H1 (cell line): ENCODE measurements at regions not wholly inside any gene's neighbourhood (a gene's known extent, or its start where the extent isn't known, plus 50 kb on each side); places are given as distances from the start of the nearest gene placed in this dataset.

Experiments
- CTCF ChIA-PET: fragments of 300-600 bp; sonication (Branson Sonifier 250); formaldehyde crosslinking; loops from one replicate; lab custom pipeline; 2021; ENCODE audit not compliant: partially characterized antibody; lab: Charles Lee
- POLR2A ChIA-PET: fragments of 300-600 bp; sonication (Branson Sonifier 250); formaldehyde crosslinking; loops from one replicate; lab custom pipeline; 2021; ENCODE audit warnings: inconsistent platforms; ENCODE audit not compliant: partially characterized antibody; lab: Charles Lee
- DNase-seq, 2 experiments: peaks; one replicate each; pipeline versions ENCODE4 v3.0.0 to v3.0.0-alpha.2; 2010 to 2022; ENCODE audit warnings: low spot score in 2 of 2, low read depth in 1 of 2, mixed read lengths in 1 of 2
- FAIRE-seq: peaks from 2 replicates; lab custom pipeline; 2011; peaks lifted over from hg19 to GRCh38; lab: Jason Lieb, UNC
- H2AFZ ChIP-seq: 2 replicates; pipeline ENCODE4 v1.8.1; 2012; ENCODE audit warnings: low read length, inconsistent platforms
- H2AK5ac ChIP-seq: 2 replicates; pipeline ENCODE4 v1.6.1; 2013; ENCODE audit warnings: low read depth, low read length
- H2BK120ac ChIP-seq: replicated peaks from 2 replicates; pipeline ENCODE3; 2013; ENCODE audit warnings: low read depth, low read length, inconsistent platforms
- H2BK12ac ChIP-seq: 2 replicates; pipeline ENCODE4 v1.6.1; 2013; ENCODE audit warnings: low read depth, low read length
- H2BK15ac ChIP-seq: 2 replicates; pipeline ENCODE4 v1.6.1; 2013; ENCODE audit warnings: low read length
- H2BK20ac ChIP-seq: 2 replicates; pipeline ENCODE4 v1.6.1; 2013; ENCODE audit warnings: low read length
- H2BK5ac ChIP-seq: 2 replicates; pipeline ENCODE4 v1.6.1; 2013; ENCODE audit warnings: low read depth, low read length
- H3K14ac ChIP-seq: 2 replicates; pipeline ENCODE4 v1.6.1; 2013; ENCODE audit warnings: inconsistent platforms; ENCODE audit not compliant: insufficient read length
- H3K18ac ChIP-seq: 2 replicates; pipeline ENCODE4 v1.6.1; 2013; ENCODE audit warnings: low read length; ENCODE audit errors: extremely low read depth
- H3K23ac ChIP-seq: 2 replicates; pipeline ENCODE4 v1.6.1; 2013; ENCODE audit warnings: inconsistent platforms; ENCODE audit not compliant: insufficient read length
- H3K23me2 ChIP-seq: 2 replicates; pipeline ENCODE4 v1.6.1; 2013; ENCODE audit warnings: low read depth, low read length
- H3K27ac ChIP-seq: 2 replicates; pipeline ENCODE4 v1.6.1; 2011; ENCODE audit warnings: low read depth, low read length, inconsistent platforms
- H3K27me3 ChIP-seq, 4 experiments: replicated peaks in 1 of 4; 1 replicate in 1 of 4; 2 replicates in 3 of 4; pipeline versions ENCODE4 v1.6.1 to v1.8.1; 2011 to 2013; ENCODE audit warnings: low read length in 3 of 4, mild to moderate bottlenecking in 3 of 4, inconsistent platforms in 2 of 4, mixed read lengths in 2 of 4, moderate library complexity in 1 of 4; ENCODE audit not compliant: control insufficient read depth in 3 of 4, insufficient read depth in 3 of 4; ENCODE audit errors: extremely low read depth in 1 of 4
- H3K36me3 ChIP-seq, 4 experiments: 2 replicates each; pipeline versions ENCODE4 v1.6.1 to v1.8.1; 2011 to 2013; ENCODE audit warnings: mild to moderate bottlenecking in 4 of 4, low read length in 3 of 4, moderate library complexity in 2 of 4, control low read depth in 1 of 4, inconsistent platforms in 1 of 4; ENCODE audit not compliant: insufficient read depth in 4 of 4, control insufficient read depth in 2 of 4
- H3K4ac ChIP-seq: replicated peaks from 2 replicates; pipeline ENCODE3; 2013; ENCODE audit warnings: low read length, low read depth, mixed read lengths, inconsistent platforms; ENCODE audit not compliant: insufficient read length
- H3K4me1 ChIP-seq, 4 experiments: replicated peaks in 1 of 4; 1 replicate in 1 of 4; 2 replicates in 3 of 4; pipeline versions ENCODE4 v1.6.1 to v1.8.1; 2011 to 2013; ENCODE audit warnings: low read length in 3 of 4, inconsistent platforms in 2 of 4, mixed read lengths in 1 of 4; ENCODE audit not compliant: insufficient read depth in 4 of 4, control insufficient read depth in 3 of 4
- H3K4me2 ChIP-seq, 2 experiments: 2 replicates each; pipeline versions ENCODE4 v1.6.1 to v1.8.1; 2011 to 2013; ENCODE audit warnings: low read depth in 2 of 2, low read length in 2 of 2, control low read depth in 1 of 2, inconsistent platforms in 1 of 2, mild to moderate bottlenecking in 1 of 2; ENCODE audit not compliant: insufficient read depth in 1 of 2
- H3K4me3 ChIP-seq, 4 experiments: fragments of 200-600, 300-600 bp in 1 of 4; sonication (generic), shearing (Covaris generic), sonication (Bioruptor Twin) in 1 of 4; 2 replicates each; pipeline versions ENCODE4 v1.5.1 to v1.8.1; 2011 to 2016; ENCODE audit warnings: low read length in 4 of 4, low read depth in 3 of 4, control low read depth in 2 of 4, inconsistent platforms in 2 of 4, mild to moderate bottlenecking in 2 of 4, mixed read lengths in 1 of 4, moderate library complexity in 1 of 4; ENCODE audit not compliant: insufficient read depth in 2 of 4; ENCODE audit errors: extremely low read depth in 1 of 4
- H3K56ac ChIP-seq: replicated peaks from 2 replicates; pipeline ENCODE3; 2013; ENCODE audit warnings: low read depth, mild to moderate bottlenecking, mixed read lengths, low read length, inconsistent platforms; ENCODE audit not compliant: insufficient read length
- H3K79me1 ChIP-seq: 2 replicates; pipeline ENCODE4 v1.6.1; 2013; ENCODE audit warnings: low read depth, low read length, control low read depth
- H3K79me2 ChIP-seq, 2 experiments: 2 replicates each; pipeline versions ENCODE4 v1.6.1 to v1.8.1; 2012 to 2013; ENCODE audit warnings: low read length in 2 of 2, mild to moderate bottlenecking in 2 of 2, inconsistent platforms in 1 of 2; ENCODE audit not compliant: insufficient read depth in 2 of 2, control insufficient read depth in 1 of 2
- H3K9ac ChIP-seq, 4 experiments: replicated peaks in 1 of 4; 1 replicate in 1 of 4; 2 replicates in 3 of 4; pipeline versions ENCODE4 v1.6.1 to v1.8.1; 2011 to 2013; ENCODE audit warnings: low read depth in 3 of 4, low read length in 3 of 4, control low read depth in 2 of 4, mild to moderate bottlenecking in 2 of 4, moderate library complexity in 2 of 4, inconsistent platforms in 1 of 4; ENCODE audit errors: extremely low read depth in 1 of 4
- H3K9me3 ChIP-seq, 2 experiments: 2 replicates each; pipeline versions ENCODE4 v1.6.1 to v1.8.1; 2012 to 2013; ENCODE audit warnings: mild to moderate bottlenecking in 2 of 2, moderate library complexity in 2 of 2, control low read depth in 1 of 2, inconsistent platforms in 1 of 2, low read depth in 1 of 2, low read length in 1 of 2, mixed read lengths in 1 of 2; ENCODE audit not compliant: insufficient read depth in 2 of 2
- H4K20me1 ChIP-seq, 2 experiments: replicated peaks in 1 of 2; 2 replicates each; pipeline versions ENCODE3 to v1.8.1; 2011 to 2013; ENCODE audit warnings: inconsistent platforms in 2 of 2, low read length in 2 of 2, mild to moderate bottlenecking in 1 of 2; ENCODE audit not compliant: insufficient read depth in 2 of 2, control insufficient read depth in 1 of 2
- H4K5ac ChIP-seq: 2 replicates; pipeline ENCODE4 v1.6.1; 2013; ENCODE audit warnings: low read length, low read depth, mixed read lengths, inconsistent platforms; ENCODE audit not compliant: insufficient read length
- H4K8ac ChIP-seq: 2 replicates; pipeline ENCODE4 v1.8.0; 2013; ENCODE audit warnings: mild to moderate bottlenecking, moderate library complexity, low read length, inconsistent platforms; ENCODE audit not compliant: insufficient read depth; ENCODE audit errors: extremely low read depth
- H4K91ac ChIP-seq: replicated peaks from 2 replicates; pipeline ENCODE3; 2013; ENCODE audit warnings: low read length, mixed read lengths, inconsistent platforms; ENCODE audit not compliant: insufficient read length
- CREB1 ChIP-seq: IDR thresholded peaks from 2 replicates; pipeline ENCODE4 v1.6.1; 2012; ENCODE audit warnings: inconsistent platforms
- HDAC6 ChIP-seq: IDR thresholded peaks from one replicate; pipeline ENCODE4 v1.7.1; 2012; ENCODE audit warnings: low read depth, mild to moderate bottlenecking, inconsistent platforms, low read length, moderate library complexity
- KDM1A ChIP-seq: fragments of 200-600, 300-600 bp; sonication (generic); IDR thresholded peaks from 2 replicates; pipeline ENCODE4 v1.7.1; 2016; ENCODE audit warnings: mild to moderate bottlenecking, low read length, borderline replicate concordance
- SRF ChIP-seq: IDR thresholded peaks from 2 replicates; pipeline ENCODE4 v1.6.1; 2011; ENCODE audit warnings: mild to moderate bottlenecking, low read depth, low read length, moderate library complexity
- WGBS, 2 experiments: shearing (Covaris generic) in 1 of 2; methylation state at CpG; one replicate each; pipeline versions ENCODE4 v1.1.6 to v1.1.7; 2013 to 2015; ENCODE audit warnings: low lambda C conversion rate in 2 of 2, mixed read lengths in 2 of 2, inconsistent platforms in 1 of 2, low coverage in 1 of 2, missing lambda C conversion rate in 1 of 2; ENCODE audit not compliant: insufficient replicate concordance in 2 of 2, insufficient coverage in 1 of 2, insufficient read length in 1 of 2; ENCODE audit errors: extremely low coverage in 1 of 2, missing lambda C conversion rate in 1 of 2; 5-methylcytosine and 5-hydroxymethylcytosine counted together

GRCh38 chrX:20382518-20383297 is 116.0 kb upstream of the RPS6KA3 start:
- Histone ChIP-seq H2BK15ac (no peak overlapping the region), H3K9ac (no peak overlapping the region), H2BK120ac (no peak overlapping the region), H2AK5ac (no peak overlapping the region), H3K9me3 (no peaks in the 10 kb centered on the region), H2BK5ac (no peak overlapping the region), H3K27me3 (no peaks in the 10 kb centered on the region), H3K79me1 (no peaks in the 10 kb centered on the region), H4K5ac (no peak overlapping the region), H3K27ac (no peak overlapping the region), H3K4me3 (no peak overlapping the region), H2BK20ac (no peak overlapping the region), H2BK12ac (no peak overlapping the region), H3K23me2 (no peaks in the 10 kb centered on the region), H3K4me1 (no peaks in the 10 kb centered on the region), H2AFZ (no peak overlapping the region), H3K36me3 (no peaks in the 10 kb centered on the region), H4K20me1 (no peaks in the 10 kb centered on the region), H3K23ac (no peak overlapping the region), H3K14ac (no peak overlapping the region), H3K56ac (no peak overlapping the region), H3K18ac (no peak overlapping the region), H3K4ac (no peak overlapping the region), H3K4me2 (no peak overlapping the region), H4K91ac (no peak overlapping the region), H4K8ac (no peak overlapping the region), H3K79me2 (no peaks in the 10 kb centered on the region)
- DNase-seq (no peak), FAIRE-seq (no peak)
- no peak for TF ChIP-seq KDM1A
- no peak for TF ChIP-seq SRF
- no peak for TF ChIP-seq CREB1
- no peak for TF ChIP-seq HDAC6
- ChIA-PET CTCF (interaction anchor here (0.7 kb wide), 1 partner anchor 268 kb away, joined by 4 read pairs; no protein-coding TSS in a partner anchor), POLR2A (no interaction called here)
- WGBS, 2 experiments: 81% methylated on average over 3 of the region's 3 CpGs; no CpG with 5 or more reads in 1 of the 2 experiments
